Neural progenitor cell (in vitro differentiated cells): ENCODE measurements at regions not wholly inside any gene's neighbourhood (a gene's known extent, or its start where the extent isn't known, plus 50 kb on each side); places are given as distances from the start of the nearest gene placed in this dataset.
A peak's percentile ranks its signal among the peaks of the same experiment; 100 is the strongest.

Source experiments
- DNase-seq: peaks from one replicate; pipeline ENCODE4 v3.0.0-alpha.2; 2016; ENCODE audit warnings: low spot score
- H2AFZ ChIP-seq: fragments of 200-600 bp; sonication (generic); replicated peaks from 2 replicates; pipeline ENCODE4 v1.6.1; 2016; ENCODE audit warnings: antibody characterized with exemption
- H3F3A ChIP-seq: fragments of 200-600 bp; sonication (generic); 2 replicates; pipeline ENCODE4 v1.6.1; 2016; ENCODE audit warnings: antibody characterized with exemption, low read depth
- H3K27ac ChIP-seq: fragments of 200-600 bp; sonication (generic); 2 replicates; pipeline ENCODE4 v1.5.1; 2016; ENCODE audit warnings: mild to moderate bottlenecking
- H3K27me3 ChIP-seq: fragments of 200-600 bp; sonication (generic); 2 replicates; pipeline ENCODE4 v1.6.1; 2016; ENCODE audit warnings: mild to moderate bottlenecking, moderate library complexity
- H3K36me3 ChIP-seq: fragments of 200-600 bp; sonication (generic); 2 replicates; pipeline ENCODE4 v1.5.1; 2016
- H3K4me1 ChIP-seq: fragments of 200-600 bp; sonication (generic); 2 replicates; pipeline ENCODE4 v1.6.1; 2016; ENCODE audit warnings: mixed run types
- H3K4me2 ChIP-seq: fragments of 200-600 bp; sonication (generic); 2 replicates; pipeline ENCODE4 v1.6.1; 2016
- H3K4me3 ChIP-seq: fragments of 200-600 bp; sonication (generic); 2 replicates; pipeline ENCODE4 v1.5.1; 2016
- H3K79me2 ChIP-seq: fragments of 200-600 bp; sonication (generic); 2 replicates; pipeline ENCODE4 v1.6.1; 2016; ENCODE audit warnings: low read depth
- H3K9ac ChIP-seq: fragments of 200-600 bp; sonication (generic); 2 replicates; pipeline ENCODE4 v1.6.1; 2016
- H3K9me3 ChIP-seq: fragments of 200-600 bp; sonication (generic); 2 replicates; pipeline ENCODE4 v1.5.1; 2016; ENCODE audit warnings: low read depth
- H4K20me1 ChIP-seq: fragments of 200-600 bp; sonication (generic); 2 replicates; pipeline ENCODE4 v1.6.1; 2016; ENCODE audit warnings: low read depth
- H3K27ac Mint-ChIP-seq: 3 replicates; pipeline ENCODE4 v1.8.0; 2021; ENCODE audit warnings: mixed read lengths
- H3K27me3 Mint-ChIP-seq: 2 replicates; pipeline ENCODE4 v1.8.0; 2022; ENCODE audit warnings: low read depth, mild to moderate bottlenecking, inconsistent platforms, moderate library complexity, mixed read lengths; ENCODE audit not compliant: insufficient read depth
- H3K36me3 Mint-ChIP-seq: 3 replicates; pipeline ENCODE4 v1.8.0; 2021; ENCODE audit warnings: mixed read lengths
- H3K4me1 Mint-ChIP-seq: 3 replicates; pipeline ENCODE4 v1.8.0; 2021; ENCODE audit warnings: mixed read lengths
- H3K4me3 Mint-ChIP-seq: 3 replicates; pipeline ENCODE4 v1.8.0; 2021; ENCODE audit warnings: mild to moderate bottlenecking, moderate library complexity, mixed read lengths
- H3K9me3 Mint-ChIP-seq: 3 replicates; pipeline ENCODE4 v1.8.0; 2020; ENCODE audit warnings: mixed read lengths
- EZH2 ChIP-seq: fragments of 200-600 bp; sonication (generic); IDR thresholded peaks from 2 replicates; pipeline ENCODE4 v1.6.1; 2017; ENCODE audit warnings: antibody characterized with exemption, mild to moderate bottlenecking, moderate library complexity
- EZH2phosphoT487 ChIP-seq: fragments of 200-600 bp; sonication (generic); IDR thresholded peaks from 2 replicates; pipeline ENCODE4 v1.6.1; 2017; ENCODE audit warnings: antibody characterized with exemption
- TF ChIP-seq, protein P1 (sequence below): fragments of 200-600 bp; sonication (generic); IDR thresholded peaks from 2 replicates; pipeline ENCODE4 v1.5.1; 2017; ENCODE audit warnings: antibody characterized with exemption, mild to moderate bottlenecking

DNA sequence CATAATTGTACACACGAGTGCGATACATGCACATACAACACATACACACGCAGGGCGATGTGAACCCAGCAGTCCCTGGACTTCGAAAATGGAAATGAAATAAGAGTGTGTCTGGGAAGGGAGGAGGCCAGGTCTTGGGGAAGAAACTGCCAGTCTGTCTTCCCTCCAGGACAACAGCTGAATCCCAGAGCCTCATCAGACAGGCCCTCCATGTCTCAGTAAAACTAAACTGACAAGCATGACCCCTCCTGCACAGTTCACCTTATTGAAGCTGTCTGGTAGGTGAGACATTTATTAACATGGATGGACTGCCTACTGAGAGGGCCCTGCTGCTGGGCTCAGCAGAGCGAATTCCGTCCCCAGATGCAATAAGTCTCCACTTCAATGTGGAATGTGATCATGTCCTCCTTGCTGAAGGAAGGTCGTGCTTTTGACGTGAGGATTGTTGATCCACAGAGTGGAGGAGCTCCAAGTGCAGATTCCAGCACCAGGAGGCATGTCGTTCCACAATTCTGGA, 117.4 kb downstream of the SOX9 start:
- no peak overlapping the region for H2AFZ ChIP-seq
- no peak overlapping the region for H3K4me2 ChIP-seq
- Mint-ChIP-seq H3K36me3 (no peaks in the 10 kb centered on the region), H3K4me1 (peaks cover 39% of the 10 kb centered on the region), H3K27ac (peak overlapping the region; percentile 83), H3K27me3 (peaks cover 15% of the 10 kb centered on the region), H3K4me3 (no peak overlapping the region), H3K9me3 (peaks cover 3% of the 10 kb centered on the region)
- no peaks in the 10 kb centered on the region for H3K36me3 ChIP-seq
- TF ChIP-seq EZH2phosphoT487 (no peak), EZH2 (no peak)
- TF ChIP-seq, protein P1, sequence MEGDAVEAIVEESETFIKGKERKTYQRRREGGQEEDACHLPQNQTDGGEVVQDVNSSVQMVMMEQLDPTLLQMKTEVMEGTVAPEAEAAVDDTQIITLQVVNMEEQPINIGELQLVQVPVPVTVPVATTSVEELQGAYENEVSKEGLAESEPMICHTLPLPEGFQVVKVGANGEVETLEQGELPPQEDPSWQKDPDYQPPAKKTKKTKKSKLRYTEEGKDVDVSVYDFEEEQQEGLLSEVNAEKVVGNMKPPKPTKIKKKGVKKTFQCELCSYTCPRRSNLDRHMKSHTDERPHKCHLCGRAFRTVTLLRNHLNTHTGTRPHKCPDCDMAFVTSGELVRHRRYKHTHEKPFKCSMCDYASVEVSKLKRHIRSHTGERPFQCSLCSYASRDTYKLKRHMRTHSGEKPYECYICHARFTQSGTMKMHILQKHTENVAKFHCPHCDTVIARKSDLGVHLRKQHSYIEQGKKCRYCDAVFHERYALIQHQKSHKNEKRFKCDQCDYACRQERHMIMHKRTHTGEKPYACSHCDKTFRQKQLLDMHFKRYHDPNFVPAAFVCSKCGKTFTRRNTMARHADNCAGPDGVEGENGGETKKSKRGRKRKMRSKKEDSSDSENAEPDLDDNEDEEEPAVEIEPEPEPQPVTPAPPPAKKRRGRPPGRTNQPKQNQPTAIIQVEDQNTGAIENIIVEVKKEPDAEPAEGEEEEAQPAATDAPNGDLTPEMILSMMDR = no peak
- H3K79me2 ChIP-seq = no peaks in the 10 kb centered on the region
- H3F3A ChIP-seq = no peaks in the 10 kb centered on the region
- no peak for DNase-seq
- no peak overlapping the region for H3K27ac ChIP-seq
- H3K4me3 ChIP-seq = no peak overlapping the region
- H3K9me3 ChIP-seq = no peaks in the 10 kb centered on the region
- H3K4me1 ChIP-seq = peaks cover 19% of the 10 kb centered on the region
- H4K20me1 ChIP-seq = no peaks in the 10 kb centered on the region
- no peaks in the 10 kb centered on the region for H3K27me3 ChIP-seq
- no peak overlapping the region for H3K9ac ChIP-seq

DNA sequence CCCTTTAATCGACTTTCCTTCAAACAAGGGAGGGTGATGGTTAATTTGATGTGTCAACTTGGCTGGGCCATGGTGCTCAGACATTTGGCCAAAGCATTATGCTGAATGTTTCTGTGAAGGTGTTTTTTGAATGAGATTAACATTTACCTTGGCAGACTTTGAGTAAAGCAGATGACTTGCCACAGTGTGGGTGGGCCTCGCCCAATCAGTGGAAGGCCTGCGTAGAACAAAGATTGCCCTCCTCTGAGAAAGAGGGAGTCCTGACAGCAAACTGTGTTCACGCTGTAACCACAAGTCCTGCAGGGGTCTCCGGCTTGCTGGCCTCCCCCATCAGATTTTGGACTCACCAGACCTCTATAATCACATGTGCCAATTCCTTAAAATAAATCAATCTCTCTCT, 118.7 kb downstream of the SOX9 start:
- Histone ChIP-seq H3K9me3 (no peaks in the 10 kb centered on the region), H3K36me3 (no peaks in the 10 kb centered on the region), H3K4me3 (no peak overlapping the region), H3K27me3 (no peaks in the 10 kb centered on the region), H3K79me2 (no peaks in the 10 kb centered on the region), H4K20me1 (no peaks in the 10 kb centered on the region), H3K4me1 (peaks cover 15% of the 10 kb centered on the region), H2AFZ (no peak overlapping the region), H3K27ac (no peak overlapping the region), H3K4me2 (no peak overlapping the region), H3K9ac (no peak overlapping the region), H3F3A (no peaks in the 10 kb centered on the region)
- peaks cover 30% of the 10 kb centered on the region for H3K4me1 Mint-ChIP-seq
- H3K9me3 Mint-ChIP-seq = peaks cover 7% of the 10 kb centered on the region
- peaks cover 17% of the 10 kb centered on the region for H3K27me3 Mint-ChIP-seq
- H3K36me3 Mint-ChIP-seq = no peaks in the 10 kb centered on the region
- H3K4me3 Mint-ChIP-seq = no peak overlapping the region
- TF ChIP-seq, protein P1 = no peak
- TF ChIP-seq EZH2 = no peak
- TF ChIP-seq EZH2phosphoT487 = no peak
- no peak overlapping the region for H3K27ac Mint-ChIP-seq
- no peak for DNase-seq

DNA sequence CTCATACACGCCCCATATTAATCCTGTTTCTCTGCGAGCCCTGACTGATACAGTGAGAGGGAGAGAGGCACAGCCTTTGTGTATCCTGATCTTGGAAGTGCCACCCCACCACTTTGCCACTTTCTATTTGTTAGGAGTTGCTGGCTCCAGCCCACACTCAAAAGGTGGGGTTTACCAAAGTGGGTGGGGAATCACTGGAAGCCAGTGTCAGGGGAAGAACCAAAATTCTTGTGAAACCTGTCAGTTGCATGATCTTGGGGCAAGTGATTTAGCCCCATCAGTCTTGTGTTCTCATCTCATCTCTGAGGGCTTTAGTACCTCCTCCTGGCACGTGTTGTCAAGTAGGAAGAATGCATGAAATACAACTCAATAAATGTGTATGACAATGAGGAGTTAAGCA, 119.5 kb downstream of the SOX9 start:
- no peaks in the 10 kb centered on the region for H3K27me3 ChIP-seq
- H3K27ac ChIP-seq = no peak overlapping the region
- TF ChIP-seq EZH2phosphoT487 = no peak
- no peak overlapping the region for H3K4me3 ChIP-seq
- no peak overlapping the region for H3K9ac ChIP-seq
- H3F3A ChIP-seq = no peaks in the 10 kb centered on the region
- H3K9me3 ChIP-seq = no peaks in the 10 kb centered on the region
- no peak for DNase-seq
- H3K27me3 Mint-ChIP-seq = peaks cover 15% of the 10 kb centered on the region
- peaks cover 13% of the 10 kb centered on the region for H3K4me1 ChIP-seq
- peaks cover 7% of the 10 kb centered on the region for H3K9me3 Mint-ChIP-seq
- H3K4me2 ChIP-seq = no peak overlapping the region
- no peak overlapping the region for H3K4me3 Mint-ChIP-seq
- H3K36me3 ChIP-seq = no peaks in the 10 kb centered on the region
- no peak overlapping the region for H2AFZ ChIP-seq
- no peaks in the 10 kb centered on the region for H3K36me3 Mint-ChIP-seq
- peaks cover 23% of the 10 kb centered on the region for H3K4me1 Mint-ChIP-seq
- no peak overlapping the region for H3K27ac Mint-ChIP-seq
- no peaks in the 10 kb centered on the region for H4K20me1 ChIP-seq
- H3K79me2 ChIP-seq = no peaks in the 10 kb centered on the region

DNA sequence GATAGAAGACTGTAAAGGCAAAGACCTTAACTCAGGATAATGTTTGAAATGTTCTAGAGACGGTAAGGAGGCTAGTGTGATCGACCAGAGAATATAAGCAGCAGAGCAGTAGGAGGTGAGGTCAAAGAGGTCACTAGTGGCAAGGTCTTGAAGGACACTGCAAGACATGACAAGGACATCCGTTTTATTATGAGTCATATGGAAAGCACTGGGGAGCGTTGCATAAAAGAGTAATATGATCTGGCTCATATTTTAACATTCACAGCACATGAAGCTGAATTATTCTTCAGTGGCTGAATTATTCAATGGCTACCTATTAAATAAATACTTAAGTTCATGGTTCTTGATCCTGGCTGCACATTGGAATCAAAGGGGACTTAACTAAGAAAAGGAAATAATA, 123.7 kb downstream of the SOX9 start:
- H3K79me2 ChIP-seq = no peaks in the 10 kb centered on the region
- H2AFZ ChIP-seq = no peak overlapping the region
- no peak overlapping the region for H3K4me3 ChIP-seq
- Mint-ChIP-seq H3K27me3 (peaks cover 5% of the 10 kb centered on the region), H3K9me3 (peaks cover 7% of the 10 kb centered on the region), H3K4me1 (peaks cover 2% of the 10 kb centered on the region), H3K36me3 (no peaks in the 10 kb centered on the region), H3K4me3 (no peak overlapping the region), H3K27ac (no peak overlapping the region)
- H3K27me3 ChIP-seq = no peaks in the 10 kb centered on the region
- no peaks in the 10 kb centered on the region for H3F3A ChIP-seq
- no peaks in the 10 kb centered on the region for H4K20me1 ChIP-seq
- no peaks in the 10 kb centered on the region for H3K9me3 ChIP-seq
- no peak overlapping the region for H3K4me2 ChIP-seq
- no peak overlapping the region for H3K9ac ChIP-seq
- H3K4me1 ChIP-seq = peaks cover 5% of the 10 kb centered on the region
- TF ChIP-seq EZH2 (no peak), EZH2phosphoT487 (no peak)
- TF ChIP-seq, protein P1 = no peak
- H3K36me3 ChIP-seq = no peaks in the 10 kb centered on the region
- no peak for DNase-seq
- no peak overlapping the region for H3K27ac ChIP-seq
